H1 (cell line): ENCODE measurements at regions not wholly inside any gene's neighbourhood (a gene's known extent, or its start where the extent isn't known, plus 50 kb on each side); places are given as distances from the start of the nearest gene placed in this dataset.

Source experiments
- CTCF ChIA-PET: fragments of 300-600 bp; sonication (Branson Sonifier 250); formaldehyde crosslinking; loops from one replicate; lab custom pipeline; 2021; ENCODE audit not compliant: partially characterized antibody; lab: Charles Lee
- POLR2A ChIA-PET: fragments of 300-600 bp; sonication (Branson Sonifier 250); formaldehyde crosslinking; loops from one replicate; lab custom pipeline; 2021; ENCODE audit warnings: inconsistent platforms; ENCODE audit not compliant: partially characterized antibody; lab: Charles Lee
- DNase-seq, 2 experiments: peaks; one replicate each; pipeline versions ENCODE4 v3.0.0 to v3.0.0-alpha.2; 2010 to 2022; ENCODE audit warnings: low spot score in 2 of 2, low read depth in 1 of 2, mixed read lengths in 1 of 2
- FAIRE-seq: peaks from 2 replicates; lab custom pipeline; 2011; peaks lifted over from hg19 to GRCh38; lab: Jason Lieb, UNC
- H2AFZ ChIP-seq: 2 replicates; pipeline ENCODE4 v1.8.1; 2012; ENCODE audit warnings: low read length, inconsistent platforms
- H2AK5ac ChIP-seq: 2 replicates; pipeline ENCODE4 v1.6.1; 2013; ENCODE audit warnings: low read depth, low read length
- H2BK120ac ChIP-seq: replicated peaks from 2 replicates; pipeline ENCODE3; 2013; ENCODE audit warnings: low read depth, low read length, inconsistent platforms
- H2BK12ac ChIP-seq: 2 replicates; pipeline ENCODE4 v1.6.1; 2013; ENCODE audit warnings: low read depth, low read length
- H2BK15ac ChIP-seq: 2 replicates; pipeline ENCODE4 v1.6.1; 2013; ENCODE audit warnings: low read length
- H2BK20ac ChIP-seq: 2 replicates; pipeline ENCODE4 v1.6.1; 2013; ENCODE audit warnings: low read length
- H2BK5ac ChIP-seq: 2 replicates; pipeline ENCODE4 v1.6.1; 2013; ENCODE audit warnings: low read depth, low read length
- H3K14ac ChIP-seq: 2 replicates; pipeline ENCODE4 v1.6.1; 2013; ENCODE audit warnings: inconsistent platforms; ENCODE audit not compliant: insufficient read length
- H3K18ac ChIP-seq: 2 replicates; pipeline ENCODE4 v1.6.1; 2013; ENCODE audit warnings: low read length; ENCODE audit errors: extremely low read depth
- H3K23ac ChIP-seq: 2 replicates; pipeline ENCODE4 v1.6.1; 2013; ENCODE audit warnings: inconsistent platforms; ENCODE audit not compliant: insufficient read length
- H3K23me2 ChIP-seq: 2 replicates; pipeline ENCODE4 v1.6.1; 2013; ENCODE audit warnings: low read depth, low read length
- H3K27ac ChIP-seq: 2 replicates; pipeline ENCODE4 v1.6.1; 2011; ENCODE audit warnings: low read depth, low read length, inconsistent platforms
- H3K27me3 ChIP-seq, 4 experiments: replicated peaks in 1 of 4; 1 replicate in 1 of 4; 2 replicates in 3 of 4; pipeline versions ENCODE4 v1.6.1 to v1.8.1; 2011 to 2013; ENCODE audit warnings: low read length in 3 of 4, mild to moderate bottlenecking in 3 of 4, inconsistent platforms in 2 of 4, mixed read lengths in 2 of 4, moderate library complexity in 1 of 4; ENCODE audit not compliant: control insufficient read depth in 3 of 4, insufficient read depth in 3 of 4; ENCODE audit errors: extremely low read depth in 1 of 4
- H3K36me3 ChIP-seq, 4 experiments: 2 replicates each; pipeline versions ENCODE4 v1.6.1 to v1.8.1; 2011 to 2013; ENCODE audit warnings: mild to moderate bottlenecking in 4 of 4, low read length in 3 of 4, moderate library complexity in 2 of 4, control low read depth in 1 of 4, inconsistent platforms in 1 of 4; ENCODE audit not compliant: insufficient read depth in 4 of 4, control insufficient read depth in 2 of 4
- H3K4ac ChIP-seq: replicated peaks from 2 replicates; pipeline ENCODE3; 2013; ENCODE audit warnings: low read length, low read depth, mixed read lengths, inconsistent platforms; ENCODE audit not compliant: insufficient read length
- H3K4me1 ChIP-seq, 4 experiments: replicated peaks in 1 of 4; 1 replicate in 1 of 4; 2 replicates in 3 of 4; pipeline versions ENCODE4 v1.6.1 to v1.8.1; 2011 to 2013; ENCODE audit warnings: low read length in 3 of 4, inconsistent platforms in 2 of 4, mixed read lengths in 1 of 4; ENCODE audit not compliant: insufficient read depth in 4 of 4, control insufficient read depth in 3 of 4
- H3K4me2 ChIP-seq, 2 experiments: 2 replicates each; pipeline versions ENCODE4 v1.6.1 to v1.8.1; 2011 to 2013; ENCODE audit warnings: low read depth in 2 of 2, low read length in 2 of 2, control low read depth in 1 of 2, inconsistent platforms in 1 of 2, mild to moderate bottlenecking in 1 of 2; ENCODE audit not compliant: insufficient read depth in 1 of 2
- H3K4me3 ChIP-seq, 4 experiments: fragments of 200-600, 300-600 bp in 1 of 4; sonication (generic), shearing (Covaris generic), sonication (Bioruptor Twin) in 1 of 4; 2 replicates each; pipeline versions ENCODE4 v1.5.1 to v1.8.1; 2011 to 2016; ENCODE audit warnings: low read length in 4 of 4, low read depth in 3 of 4, control low read depth in 2 of 4, inconsistent platforms in 2 of 4, mild to moderate bottlenecking in 2 of 4, mixed read lengths in 1 of 4, moderate library complexity in 1 of 4; ENCODE audit not compliant: insufficient read depth in 2 of 4; ENCODE audit errors: extremely low read depth in 1 of 4
- H3K56ac ChIP-seq: replicated peaks from 2 replicates; pipeline ENCODE3; 2013; ENCODE audit warnings: low read depth, mild to moderate bottlenecking, mixed read lengths, low read length, inconsistent platforms; ENCODE audit not compliant: insufficient read length
- H3K79me1 ChIP-seq: 2 replicates; pipeline ENCODE4 v1.6.1; 2013; ENCODE audit warnings: low read depth, low read length, control low read depth
- H3K79me2 ChIP-seq, 2 experiments: 2 replicates each; pipeline versions ENCODE4 v1.6.1 to v1.8.1; 2012 to 2013; ENCODE audit warnings: low read length in 2 of 2, mild to moderate bottlenecking in 2 of 2, inconsistent platforms in 1 of 2; ENCODE audit not compliant: insufficient read depth in 2 of 2, control insufficient read depth in 1 of 2
- H3K9ac ChIP-seq, 4 experiments: replicated peaks in 1 of 4; 1 replicate in 1 of 4; 2 replicates in 3 of 4; pipeline versions ENCODE4 v1.6.1 to v1.8.1; 2011 to 2013; ENCODE audit warnings: low read depth in 3 of 4, low read length in 3 of 4, control low read depth in 2 of 4, mild to moderate bottlenecking in 2 of 4, moderate library complexity in 2 of 4, inconsistent platforms in 1 of 4; ENCODE audit errors: extremely low read depth in 1 of 4
- H3K9me3 ChIP-seq, 2 experiments: 2 replicates each; pipeline versions ENCODE4 v1.6.1 to v1.8.1; 2012 to 2013; ENCODE audit warnings: mild to moderate bottlenecking in 2 of 2, moderate library complexity in 2 of 2, control low read depth in 1 of 2, inconsistent platforms in 1 of 2, low read depth in 1 of 2, low read length in 1 of 2, mixed read lengths in 1 of 2; ENCODE audit not compliant: insufficient read depth in 2 of 2
- H4K20me1 ChIP-seq, 2 experiments: replicated peaks in 1 of 2; 2 replicates each; pipeline versions ENCODE3 to v1.8.1; 2011 to 2013; ENCODE audit warnings: inconsistent platforms in 2 of 2, low read length in 2 of 2, mild to moderate bottlenecking in 1 of 2; ENCODE audit not compliant: insufficient read depth in 2 of 2, control insufficient read depth in 1 of 2
- H4K5ac ChIP-seq: 2 replicates; pipeline ENCODE4 v1.6.1; 2013; ENCODE audit warnings: low read length, low read depth, mixed read lengths, inconsistent platforms; ENCODE audit not compliant: insufficient read length
- H4K8ac ChIP-seq: 2 replicates; pipeline ENCODE4 v1.8.0; 2013; ENCODE audit warnings: mild to moderate bottlenecking, moderate library complexity, low read length, inconsistent platforms; ENCODE audit not compliant: insufficient read depth; ENCODE audit errors: extremely low read depth
- H4K91ac ChIP-seq: replicated peaks from 2 replicates; pipeline ENCODE3; 2013; ENCODE audit warnings: low read length, mixed read lengths, inconsistent platforms; ENCODE audit not compliant: insufficient read length
- ASH2L ChIP-seq: fragments of 200-600, 300-600 bp; sonication (generic); IDR thresholded peaks from one replicate; pipeline ENCODE4 v1.7.1; 2017; ENCODE audit warnings: low read length
- CTBP2 ChIP-seq: IDR thresholded peaks from 2 replicates; pipeline ENCODE4 v1.7.0; 2011; ENCODE audit warnings: borderline replicate concordance, mild to moderate bottlenecking, moderate library complexity, mixed read lengths, low read length; ENCODE audit not compliant: insufficient read depth, insufficient read length
- GABPA ChIP-seq: IDR thresholded peaks from 2 replicates; pipeline ENCODE4 v1.6.1; 2011; ENCODE audit warnings: mild to moderate bottlenecking, low read length, moderate library complexity, borderline replicate concordance; ENCODE audit not compliant: insufficient read depth
- KDM5A ChIP-seq: fragments of 200-600 bp; IDR thresholded peaks from 2 replicates; pipeline ENCODE4 v1.7.1; 2012; ENCODE audit warnings: mild to moderate bottlenecking, low read length, inconsistent platforms, mixed read lengths
- PHF8 ChIP-seq: fragments of 200-600 bp; sonication (generic); conservative IDR thresholded peaks from 2 replicates; pipeline ENCODE4 v1.7.1; 2012; ENCODE audit warnings: low read depth, mild to moderate bottlenecking, inconsistent platforms, low read length, moderate library complexity
- RAD21 ChIP-seq, 2 experiments: IDR thresholded peaks in 1 of 2; conservative IDR thresholded peaks in 1 of 2; 2 replicates each; pipeline ENCODE4 v1.6.1; 2011; ENCODE audit warnings: low read depth in 2 of 2, low read length in 2 of 2, improper control_type of control experiment in 1 of 2, inconsistent platforms in 1 of 2, mild to moderate bottlenecking in 1 of 2, moderate library complexity in 1 of 2
- RBBP5 ChIP-seq: IDR thresholded peaks from 2 replicates; pipeline ENCODE4 v1.7.1; 2012; ENCODE audit warnings: low read depth, mild to moderate bottlenecking, inconsistent platforms, low read length, moderate library complexity, borderline replicate concordance
- RFX5 ChIP-seq: IDR thresholded peaks from 2 replicates; pipeline ENCODE4 v1.6.1; 2011; ENCODE audit warnings: low read depth, low read length, improper control_type of control experiment, borderline replicate concordance
- SIN3A ChIP-seq, 2 experiments: IDR thresholded peaks in 1 of 2; conservative IDR thresholded peaks in 1 of 2; 2 replicates each; pipeline ENCODE4 v1.6.1; 2011 to 2012; ENCODE audit warnings: low read length in 2 of 2, improper control_type of control experiment in 1 of 2, low read depth in 1 of 2, mild to moderate bottlenecking in 1 of 2
- SP1 ChIP-seq: IDR thresholded peaks from 2 replicates; pipeline ENCODE4 v1.6.1; 2011; ENCODE audit warnings: low read depth, low read length
- SP2 ChIP-seq: IDR thresholded peaks from 2 replicates; pipeline ENCODE4 v1.6.1; 2012; ENCODE audit warnings: mild to moderate bottlenecking, low read length, inconsistent platforms
- SP4 ChIP-seq: IDR thresholded peaks from 2 replicates; pipeline ENCODE4 v1.6.1; 2012; ENCODE audit warnings: low read length, inconsistent platforms
- SRF ChIP-seq: IDR thresholded peaks from 2 replicates; pipeline ENCODE4 v1.6.1; 2011; ENCODE audit warnings: mild to moderate bottlenecking, low read depth, low read length, moderate library complexity
- TCF12 ChIP-seq: IDR thresholded peaks from 2 replicates; pipeline ENCODE4 v1.6.1; 2011; ENCODE audit warnings: low read depth, mild to moderate bottlenecking, low read length
- ZNF274 ChIP-seq: IDR thresholded peaks from 2 replicates; pipeline ENCODE4 v1.7.0; 2012; ENCODE audit warnings: low read length, borderline replicate concordance; ENCODE audit errors: extremely low read depth
- WGBS, 2 experiments: shearing (Covaris generic) in 1 of 2; methylation state at CpG; one replicate each; pipeline versions ENCODE4 v1.1.6 to v1.1.7; 2013 to 2015; ENCODE audit warnings: low lambda C conversion rate in 2 of 2, mixed read lengths in 2 of 2, inconsistent platforms in 1 of 2, low coverage in 1 of 2, missing lambda C conversion rate in 1 of 2; ENCODE audit not compliant: insufficient replicate concordance in 2 of 2, insufficient coverage in 1 of 2, insufficient read length in 1 of 2; ENCODE audit errors: extremely low coverage in 1 of 2, missing lambda C conversion rate in 1 of 2; 5-methylcytosine and 5-hydroxymethylcytosine counted together

- Histone ChIP-seq H2BK20ac (no peak overlapping the region), H2BK12ac (no peak overlapping the region), H4K20me1 (no peaks in the 10 kb centered on the region), H3K9me3 (no peaks in the 10 kb centered on the region), H3K79me1 (no peaks in the 10 kb centered on the region), H3K23me2 (no peaks in the 10 kb centered on the region), H3K56ac (no peak overlapping the region), H3K36me3 (no peaks in the 10 kb centered on the region), H2AFZ (no peak overlapping the region), H2BK120ac (no peak overlapping the region), H2BK15ac (no peak overlapping the region), H3K14ac (no peak overlapping the region), H4K8ac (no peak overlapping the region), H3K4me2 (no peak overlapping the region; a peak in 1 of 4 replicates), H3K4me1 (no peaks in the 10 kb centered on the region), H3K23ac (no peak overlapping the region), H3K18ac (no peak overlapping the region), H2BK5ac (no peak overlapping the region), H3K27me3 (no peaks in the 10 kb centered on the region; a peak in 1 of 7 replicates), H4K5ac (no peak overlapping the region), H3K4ac (no peak overlapping the region), H3K27ac (no peak overlapping the region), H3K4me3 (no peak overlapping the region), H4K91ac (no peak overlapping the region), H3K9ac (no peak overlapping the region), H2AK5ac (no peak overlapping the region), H3K79me2 (no peaks in the 10 kb centered on the region)
- POLR2A ChIA-PET: no interaction called here
- DNase-seq (no peak), FAIRE-seq (no peak)
- 87% methylated on average over 6 of the region's 6 CpGs; no CpG with 5 or more reads in 1 of the 2 experiments for WGBS, 2 experiments
- CTCF ChIA-PET: interaction anchor here (0.8 kb wide), 1 partner anchor 107 kb away, joined by 3 read pairs; no protein-coding TSS in a partner anchor
- no peak for TF ChIP-seq PHF8
- TF ChIP-seq SIN3A (conservative IDR thresholded peaks at IDR 0.05 in 1 of 2, IDR thresholded peaks at IDR 0.05 in 1 of 2; ENCODE audit: low read depth in 1 of 2, low read length in 2 of 2): no peak
- no peak for TF ChIP-seq RAD21 (IDR thresholded peaks at IDR 0.05 in 1 of 2, conservative IDR thresholded peaks at IDR 0.05 in 1 of 2; ENCODE audit: low read depth in 2 of 2, low read length in 2 of 2)
- no peak for TF ChIP-seq RBBP5
- TF ChIP-seq ZNF274: no peak
- TF ChIP-seq SP2: no peak
- TF ChIP-seq SP1: no peak
- no peak for TF ChIP-seq GABPA
- TF ChIP-seq CTBP2: no peak
- no peak for TF ChIP-seq TCF12
- no peak for TF ChIP-seq RFX5
- TF ChIP-seq ASH2L: no peak
- TF ChIP-seq SP4: no peak
- TF ChIP-seq KDM5A: no peak
- no peak for TF ChIP-seq SRF
These were observed 59.5 kb upstream of the KY start for GRCh38 chr3:134710313-134710680.
